ENCODE measurements at regions not wholly inside any gene's neighbourhood (a gene's known extent, or its start where the extent isn't known, plus 50 kb on each side); places are given as distances from the start of the nearest gene placed in this dataset.

- Histone ChIP-seq H3K9me3 (no peaks in the 10 kb centered on the region), H3K36me3 (no peaks in the 10 kb centered on the region), H3K27ac (no peak overlapping the region), H3K27me3 (replicated peaks; ENCODE audit: insufficient read depth) (no peaks in the 10 kb centered on the region), H3K4me1 (replicated peaks) (no peaks in the 10 kb centered on the region), H3K4me3 (no peak overlapping the region)
- 100% methylated on average over 2 of the region's 2 CpGs for WGBS
- no peak for DNase-seq (ENCODE audit: low spot score)
- TF ChIP-seq POLR2AphosphoS5 (IDR thresholded peaks at IDR 0.05) (no peak), POLR2A (IDR thresholded peaks at IDR 0.05) (no peak), CTCF (IDR thresholded peaks at IDR 0.05) (no peak)
- intact Hi-C loops (cut with DNase I) = no loop called here
Observed at GRCh38 chr2:128594651-128594910, 275.9 kb upstream of the HS6ST1 start.

GRCh38 chr2:128594953-128595677, 276.4 kb upstream of the HS6ST1 start:
- Histone ChIP-seq H3K9me3 (no peaks in the 10 kb centered on the region), H3K27me3 (replicated peaks; ENCODE audit: insufficient read depth) (no peaks in the 10 kb centered on the region), H3K4me3 (no peak overlapping the region), H3K4me1 (replicated peaks) (no peaks in the 10 kb centered on the region), H3K27ac (no peak overlapping the region), H3K36me3 (no peaks in the 10 kb centered on the region)
- 78% methylated on average over 13 of the region's 13 CpGs for WGBS
- peak; percentile 44 for DNase-seq (ENCODE audit: low spot score)
- no peak for TF ChIP-seq POLR2A (IDR thresholded peaks at IDR 0.05)
- peak in 2 of 4 experiments; percentile 11 to 28 for TF ChIP-seq CTCF (IDR thresholded peaks at IDR 0.05)
- peak; percentile 70 for TF ChIP-seq POLR2AphosphoS5 (IDR thresholded peaks at IDR 0.05)
- intact Hi-C loops (cut with DNase I) = no loop called here

- no peak for DNase-seq (ENCODE audit: low spot score)
- Histone ChIP-seq H3K4me3 (no peak overlapping the region), H3K9me3 (no peaks in the 10 kb centered on the region), H3K27me3 (replicated peaks; ENCODE audit: insufficient read depth) (no peaks in the 10 kb centered on the region), H3K4me1 (replicated peaks) (no peaks in the 10 kb centered on the region), H3K27ac (no peak overlapping the region), H3K36me3 (no peaks in the 10 kb centered on the region)
- intact Hi-C loops (cut with DNase I) = no loop called here
- TF ChIP-seq CTCF (IDR thresholded peaks at IDR 0.05) (no peak), POLR2A (IDR thresholded peaks at IDR 0.05) (no peak), POLR2AphosphoS5 (IDR thresholded peaks at IDR 0.05) (no peak)
- 88% methylated on average over 13 of the region's 13 CpGs for WGBS
Observed at GRCh38 chr2:128595763-128596395, 277.2 kb upstream of the HS6ST1 start.

- no peaks in the 10 kb centered on the region for H3K4me1 ChIP-seq (replicated peaks)
- TF ChIP-seq CTCF (IDR thresholded peaks at IDR 0.05) = no peak
- no peak for TF ChIP-seq POLR2A (IDR thresholded peaks at IDR 0.05)
- TF ChIP-seq POLR2AphosphoS5 (IDR thresholded peaks at IDR 0.05) = no peak
- no peaks in the 10 kb centered on the region for H3K9me3 ChIP-seq
- no peak overlapping the region for H3K4me3 ChIP-seq
- H3K27ac ChIP-seq = no peak overlapping the region
- no peak for DNase-seq (ENCODE audit: low spot score)
- intact Hi-C loops (cut with DNase I) = no loop called here
- no peaks in the 10 kb centered on the region for H3K27me3 ChIP-seq (replicated peaks; ENCODE audit: insufficient read depth)
- H3K36me3 ChIP-seq = no peaks in the 10 kb centered on the region
- 91% methylated on average over 12 of the region's 12 CpGs for WGBS
Observed at GRCh38 chr2:128596396-128597120, 277.9 kb upstream of the HS6ST1 start.

Data from prostate gland (tissue), 2 donors.